Stimulated activated CD4-positive, alpha-beta T cell treated with anti-CD3 and anti-CD28 coated beads, Interleukin-12 subunit alpha, Interleukin-12 subunit beta, amount 100 ng/mL, for 24 hours (primary cell): ENCODE measurements at regions not wholly inside any gene's neighbourhood (a gene's known extent, or its start where the extent isn't known, plus 50 kb on each side); places are given as distances from the start of the nearest gene placed in this dataset.

ENCODE experiments used
- DNase-seq, 2 experiments: peaks; one replicate each; pipeline ENCODE4 v3.0.0-alpha.2; 2020; ENCODE audit warnings: low read depth in 2 of 2

DNA sequence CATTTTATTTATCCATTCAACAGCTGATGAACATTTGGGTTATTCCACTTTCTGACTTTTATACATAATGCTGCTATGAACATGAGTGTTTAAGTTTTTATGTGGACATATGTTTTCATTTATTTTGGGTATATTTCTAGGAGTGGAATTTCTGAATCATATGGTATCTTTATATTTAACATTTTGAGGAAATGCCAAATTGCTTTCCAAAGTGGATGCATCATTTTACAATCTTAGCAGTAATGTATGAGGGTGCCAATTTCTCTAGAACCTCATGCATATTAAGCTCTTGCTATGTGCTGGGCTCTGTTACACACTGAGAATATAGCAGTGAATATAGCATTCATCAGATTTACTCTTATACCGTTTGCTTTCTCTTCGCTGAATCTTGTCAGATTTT lies 983.7 kb downstream of the STIM2 start:
- DNase-seq: no peak

DNA sequence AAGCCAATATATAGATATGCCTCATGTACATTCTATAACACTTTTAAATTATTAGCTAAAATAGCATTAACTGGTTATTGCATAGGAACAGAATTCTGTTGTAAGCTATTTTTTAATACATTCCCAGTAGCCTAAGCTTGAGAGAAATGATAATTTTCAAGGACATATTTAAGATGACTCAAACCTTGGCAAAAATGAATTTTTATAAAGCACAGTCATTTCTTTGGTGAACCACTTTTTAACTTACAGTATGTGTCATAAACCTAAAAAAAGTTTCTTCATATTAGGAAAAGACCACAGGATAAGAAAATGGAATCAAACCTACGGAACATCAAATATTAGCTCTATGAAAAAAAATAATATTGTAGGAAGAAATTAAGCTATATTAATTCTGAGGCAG lies 986.3 kb downstream of the STIM2 start:
- DNase-seq: no peak

DNA sequence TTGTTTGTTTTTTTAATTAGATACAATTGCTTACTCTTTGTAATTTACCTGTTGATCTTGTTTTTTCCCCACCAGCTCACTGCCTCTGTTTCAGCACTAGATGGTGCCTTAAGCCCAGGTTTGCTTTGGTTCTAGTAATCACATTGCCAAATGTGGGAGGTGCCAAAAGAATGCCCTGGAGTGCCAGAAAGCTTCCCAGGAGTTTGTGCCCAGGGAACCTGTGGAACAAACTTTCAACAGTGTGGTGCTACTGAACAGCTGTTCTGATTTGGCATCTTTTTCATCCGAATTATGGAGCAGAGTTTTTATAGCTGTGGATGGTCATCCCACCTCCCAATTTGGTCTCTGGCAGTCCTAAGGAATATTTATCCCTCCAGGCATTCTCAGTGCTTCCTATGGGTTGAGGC lies 1000.7 kb downstream of the STIM2 start:
- no peak for DNase-seq

DNA sequence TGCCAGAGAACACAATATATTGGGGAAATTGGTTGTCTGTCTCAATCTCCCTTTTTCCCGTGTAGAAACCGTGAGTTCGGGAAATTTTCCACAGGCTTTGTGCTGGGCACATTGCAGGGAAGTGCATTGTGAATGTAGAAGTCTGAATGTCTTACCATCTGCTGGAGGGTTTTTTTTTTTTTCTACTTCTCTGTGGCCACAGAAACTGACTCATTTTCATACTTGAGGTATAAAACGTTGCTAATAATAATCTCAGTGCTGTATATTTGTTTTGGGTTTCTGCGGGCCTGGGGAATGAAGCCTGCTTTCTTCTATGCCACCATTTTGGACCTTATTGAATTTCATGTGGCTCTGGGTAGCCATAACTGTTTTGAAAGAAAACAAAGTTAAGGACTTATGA lies 1001.2 kb downstream of the STIM2 start:
- DNase-seq: no peak

DNA sequence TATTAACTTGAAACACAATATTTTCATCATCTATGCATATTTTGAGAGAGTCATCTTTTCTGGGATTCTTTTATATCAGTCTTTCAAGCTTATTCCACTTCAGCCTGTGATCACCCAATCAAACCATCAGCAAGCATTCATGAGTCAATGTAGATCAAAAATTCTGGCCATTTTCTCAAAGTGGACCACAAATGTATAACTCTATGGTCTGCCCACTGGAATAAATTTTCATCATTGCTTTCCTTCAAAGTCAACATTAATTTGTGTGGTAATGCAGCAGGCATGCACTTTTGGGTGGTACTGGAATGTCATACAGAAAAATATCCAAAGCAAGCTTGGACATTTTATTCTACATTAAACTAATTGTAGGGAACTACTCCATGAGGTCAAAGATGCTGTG lies 1013.0 kb downstream of the STIM2 start:
- DNase-seq: no peak

DNA sequence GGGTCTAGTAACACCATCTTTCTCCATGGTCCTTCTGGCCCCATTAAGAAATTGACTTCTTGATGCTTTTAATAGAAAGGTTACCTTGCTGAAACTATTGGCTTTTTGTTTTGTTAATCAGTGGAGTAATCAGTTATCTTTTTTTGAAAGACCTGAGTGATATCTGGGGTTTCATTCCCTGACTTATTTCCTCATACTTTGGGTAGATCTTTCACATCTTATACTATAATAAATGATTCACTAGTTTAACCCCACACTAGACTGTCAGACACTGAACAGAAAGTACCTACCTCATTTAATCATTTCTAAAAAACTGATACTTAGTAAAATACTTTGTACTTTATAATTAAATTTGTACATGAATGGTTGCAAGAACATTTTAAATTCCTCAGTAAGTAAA lies 1021.1 kb downstream of the STIM2 start:
- DNase-seq: no peak

DNA sequence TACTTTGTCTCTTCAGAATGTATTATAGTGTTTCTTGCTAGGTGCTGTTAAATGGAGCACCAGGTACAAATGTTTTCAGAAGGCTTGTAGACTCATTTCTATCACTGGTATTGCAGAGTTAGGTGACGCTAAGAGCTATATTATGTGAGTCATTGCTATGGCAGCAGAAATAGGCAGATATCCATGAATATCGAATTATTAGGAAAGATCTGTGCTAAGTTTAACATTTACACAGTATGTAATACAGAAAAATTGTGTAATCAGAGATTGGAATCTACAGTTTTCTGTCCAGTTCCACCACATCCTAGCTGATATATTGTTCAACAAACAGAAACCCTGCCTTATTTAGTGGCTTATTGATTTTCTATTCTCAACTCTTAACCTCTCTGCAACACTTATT lies 1025.5 kb downstream of the STIM2 start:
- DNase-seq: no peak

DNA sequence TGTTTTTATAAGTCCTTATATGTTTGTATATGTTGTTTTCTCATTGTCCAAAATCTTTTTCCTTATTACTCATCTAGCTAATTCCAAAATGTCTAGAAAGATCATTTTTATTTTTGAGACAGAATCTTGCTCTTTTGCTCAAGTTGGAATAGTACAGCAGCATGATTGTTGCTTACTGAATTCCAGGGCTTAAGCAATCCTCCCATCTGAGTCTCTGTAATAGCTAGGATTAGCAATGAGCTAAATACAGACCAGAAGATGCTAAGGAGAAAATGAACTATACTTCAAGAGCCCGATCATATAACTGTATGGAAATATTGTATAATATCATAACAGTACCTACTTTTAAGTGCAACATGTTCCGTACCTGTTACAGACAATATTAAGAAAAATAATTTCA lies 1027.0 kb downstream of the STIM2 start:
- no peak for DNase-seq

DNA sequence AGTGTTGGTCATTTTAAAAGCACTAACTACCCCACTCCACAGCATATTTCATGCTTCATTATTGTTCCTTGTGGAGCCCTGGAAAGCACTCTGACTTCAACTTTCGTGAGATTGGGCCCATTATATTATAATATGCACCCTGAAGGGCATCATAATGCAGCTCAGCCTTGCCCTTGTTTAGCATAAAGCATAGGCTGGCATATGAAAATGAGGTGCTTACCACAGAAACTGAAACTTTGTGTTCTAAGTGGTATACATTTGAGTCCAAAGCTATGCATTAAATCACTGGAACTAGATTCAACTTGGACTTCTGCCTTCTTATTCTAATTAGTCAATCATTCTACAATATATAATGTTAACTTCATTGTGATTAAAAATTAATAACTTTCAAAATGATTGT lies 1027.9 kb downstream of the STIM2 start:
- DNase-seq: no peak

DNA sequence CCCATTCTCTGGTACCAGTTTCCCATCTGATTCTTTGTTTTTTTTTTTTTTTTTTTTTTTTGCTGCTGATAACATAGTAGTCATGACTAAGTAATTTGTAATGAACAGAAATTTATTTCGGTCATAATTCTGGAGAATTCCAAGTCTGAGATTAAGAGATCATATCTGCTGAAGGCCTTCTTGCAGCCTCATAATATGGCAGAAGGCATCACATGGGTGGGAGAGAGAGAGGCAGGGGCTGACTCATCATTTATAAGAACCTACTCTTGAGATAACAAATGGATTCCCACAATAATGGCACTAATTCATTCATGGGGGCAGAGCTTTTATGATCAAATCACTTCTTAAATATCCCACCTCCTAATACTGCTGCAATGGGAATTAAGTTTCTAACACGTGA lies 1034.3 kb downstream of the STIM2 start:
- DNase-seq: no peak

DNA sequence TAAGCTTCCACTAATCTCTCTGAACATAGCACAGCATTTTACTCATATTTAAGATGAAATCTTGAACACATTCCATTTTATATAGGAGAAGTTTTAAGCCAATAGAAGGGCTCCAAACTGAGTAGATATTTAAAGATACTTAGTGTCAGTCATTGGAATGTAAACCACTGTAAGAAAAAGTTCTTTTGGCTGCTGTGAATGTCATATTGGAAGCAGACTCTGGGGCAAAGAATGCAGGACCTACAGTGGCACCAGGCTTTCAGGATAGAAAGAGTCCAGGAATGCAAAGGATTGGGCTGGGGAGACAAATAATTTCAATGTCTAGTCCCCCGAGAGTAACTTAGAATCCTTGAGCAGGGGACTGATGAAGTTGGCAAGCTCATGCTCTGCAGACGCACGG lies 1047.7 kb downstream of the STIM2 start:
- no peak for DNase-seq

DNA sequence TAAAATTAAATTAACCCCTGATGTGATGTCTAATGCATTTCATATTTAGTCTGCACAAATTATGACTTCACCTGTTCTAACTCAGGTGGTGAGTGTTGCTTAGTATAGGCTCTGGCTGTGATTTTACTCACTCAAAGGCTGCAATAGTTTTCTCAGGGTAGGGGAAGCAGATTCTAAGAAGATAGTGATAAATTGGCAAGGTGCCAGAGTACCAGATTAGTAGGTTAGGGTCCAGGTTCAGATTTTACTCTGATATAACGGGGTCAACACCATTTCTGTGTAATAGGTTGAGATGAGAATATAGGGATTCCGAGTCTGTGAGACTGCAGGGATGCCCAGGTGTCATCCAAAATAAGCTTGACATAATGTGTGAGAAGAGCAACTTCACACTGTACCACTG lies 1049.6 kb downstream of the STIM2 start:
- no peak for DNase-seq

DNA sequence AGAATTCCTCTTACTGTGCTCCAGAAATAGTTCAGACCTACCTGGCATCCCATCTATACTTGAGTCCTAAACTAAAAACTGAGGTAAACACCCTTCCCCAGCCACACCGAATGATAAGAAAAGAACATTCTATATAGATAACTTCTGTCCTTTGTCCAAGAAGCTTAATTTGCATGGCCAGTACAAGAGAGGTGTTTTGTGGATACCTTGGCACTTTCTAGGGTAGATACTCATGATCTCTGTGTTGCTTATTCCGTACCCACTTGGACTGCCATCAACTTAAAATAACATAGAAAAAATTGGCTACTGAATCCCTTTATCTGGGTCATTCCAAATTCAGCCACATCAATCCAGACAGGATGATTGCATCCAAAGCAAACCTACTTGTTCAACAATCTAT lies 1050.4 kb downstream of the STIM2 start:
- DNase-seq: no peak

DNA sequence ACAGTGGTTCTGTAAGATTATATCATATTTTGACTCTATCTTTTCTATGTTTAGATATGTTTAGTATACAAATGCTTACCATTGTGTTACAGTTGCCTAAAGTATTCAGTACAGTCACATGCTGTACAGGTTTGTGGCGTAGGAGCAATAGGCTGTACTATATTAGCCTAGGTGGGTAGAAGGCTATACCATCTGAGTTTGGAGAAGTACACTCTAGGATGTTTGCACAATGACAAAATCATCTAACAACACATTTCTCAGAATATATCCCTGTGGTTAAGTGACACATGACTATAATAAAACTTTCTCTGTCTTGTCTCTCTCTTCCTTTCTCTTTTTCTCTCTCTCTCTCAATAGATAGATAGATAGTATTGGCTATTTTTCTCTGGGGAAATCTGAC lies 1053.1 kb downstream of the STIM2 start:
- DNase-seq: no peak

DNA sequence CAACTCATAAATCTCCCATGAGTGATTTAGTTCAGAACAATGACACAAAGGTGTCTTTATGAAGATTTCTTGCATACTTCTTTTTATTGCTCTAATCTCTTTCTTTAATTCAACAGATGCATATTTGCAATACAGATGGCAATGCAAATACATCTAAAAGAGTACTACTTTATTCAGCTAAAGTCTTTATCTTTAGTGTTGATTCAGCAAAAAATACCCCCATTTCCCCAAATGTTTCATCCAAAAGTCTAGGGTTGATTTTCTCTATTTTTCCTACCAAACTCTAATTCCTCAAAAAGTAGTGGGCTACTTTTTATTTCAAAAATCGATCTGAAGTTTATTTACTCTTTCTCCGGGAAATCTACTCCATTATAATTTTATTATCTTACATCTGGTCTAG lies 1055.2 kb downstream of the STIM2 start:
- DNase-seq: no peak

DNA sequence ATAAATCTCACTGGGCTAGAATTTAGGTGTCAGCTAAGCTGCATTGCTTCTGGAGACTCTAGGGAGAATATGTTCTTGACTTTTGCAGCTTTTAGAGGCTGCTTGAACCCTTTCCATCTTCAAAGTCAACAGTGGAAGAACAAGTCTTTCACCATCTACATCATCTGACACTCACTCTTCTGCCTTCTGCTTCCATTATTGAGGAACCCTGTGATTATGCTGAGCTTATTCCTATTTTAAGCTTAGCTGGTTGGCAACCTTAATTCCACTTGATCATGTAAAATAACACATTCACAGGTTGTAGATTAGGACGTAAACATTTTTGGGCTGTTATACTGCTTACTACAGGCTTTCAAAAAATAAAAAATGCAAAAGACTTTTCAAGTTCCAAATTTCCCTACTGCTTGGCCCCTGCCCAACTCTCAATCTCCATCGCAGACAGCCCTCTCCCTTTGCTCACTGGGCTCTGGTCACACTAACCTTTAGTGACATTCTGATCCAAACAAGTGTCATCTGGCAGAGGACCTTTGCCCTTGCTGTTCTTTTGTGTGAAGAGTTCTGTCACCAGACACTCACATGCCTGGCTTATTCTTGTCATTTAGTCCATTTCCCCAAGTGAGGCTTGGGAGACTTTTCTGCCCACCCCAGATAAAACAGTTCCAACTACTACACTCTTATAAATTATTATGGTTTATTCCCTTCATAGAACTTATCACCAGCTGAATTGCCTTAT lies 1056.0 kb downstream of the STIM2 start:
- no peak for DNase-seq

DNA sequence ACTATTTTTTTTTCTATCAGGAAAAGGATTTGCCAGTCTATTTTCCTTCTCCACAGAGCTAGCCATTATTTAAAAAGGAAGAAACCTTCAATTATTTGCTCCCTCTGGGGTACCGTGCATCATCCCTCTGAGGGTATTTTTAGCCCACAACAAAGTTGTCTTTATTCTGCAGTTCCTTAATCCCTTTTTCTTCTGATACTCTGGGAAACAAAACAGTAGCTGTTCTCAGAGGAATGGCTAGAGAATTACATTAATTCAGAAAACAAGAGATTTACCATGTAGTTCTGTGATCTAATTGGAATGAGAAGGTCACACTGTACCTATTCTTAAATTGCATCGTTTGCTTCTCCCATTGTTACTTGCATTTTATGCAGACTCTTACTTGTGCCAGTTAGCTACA lies 1056.7 kb downstream of the STIM2 start:
- no peak for DNase-seq

DNA sequence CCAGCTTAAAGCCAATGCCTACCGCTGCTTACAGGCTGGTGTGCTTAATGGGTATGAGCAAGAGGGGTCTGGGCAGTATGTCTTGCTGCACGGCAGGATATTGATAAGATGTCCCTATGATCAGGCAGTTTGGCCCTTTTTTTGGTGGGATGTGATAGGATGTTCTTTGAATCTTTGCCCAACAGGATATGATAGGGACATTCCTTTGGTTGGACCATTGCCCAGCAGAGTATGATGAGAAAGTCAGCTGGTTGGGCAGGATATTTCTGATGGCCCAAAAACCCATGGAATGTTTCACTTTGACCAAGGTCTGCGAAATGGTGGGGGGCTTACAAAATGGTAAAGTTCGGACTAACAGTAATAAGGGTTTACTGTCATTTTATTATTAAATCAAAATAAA lies 1060.6 kb downstream of the STIM2 start:
- no peak for DNase-seq

DNA sequence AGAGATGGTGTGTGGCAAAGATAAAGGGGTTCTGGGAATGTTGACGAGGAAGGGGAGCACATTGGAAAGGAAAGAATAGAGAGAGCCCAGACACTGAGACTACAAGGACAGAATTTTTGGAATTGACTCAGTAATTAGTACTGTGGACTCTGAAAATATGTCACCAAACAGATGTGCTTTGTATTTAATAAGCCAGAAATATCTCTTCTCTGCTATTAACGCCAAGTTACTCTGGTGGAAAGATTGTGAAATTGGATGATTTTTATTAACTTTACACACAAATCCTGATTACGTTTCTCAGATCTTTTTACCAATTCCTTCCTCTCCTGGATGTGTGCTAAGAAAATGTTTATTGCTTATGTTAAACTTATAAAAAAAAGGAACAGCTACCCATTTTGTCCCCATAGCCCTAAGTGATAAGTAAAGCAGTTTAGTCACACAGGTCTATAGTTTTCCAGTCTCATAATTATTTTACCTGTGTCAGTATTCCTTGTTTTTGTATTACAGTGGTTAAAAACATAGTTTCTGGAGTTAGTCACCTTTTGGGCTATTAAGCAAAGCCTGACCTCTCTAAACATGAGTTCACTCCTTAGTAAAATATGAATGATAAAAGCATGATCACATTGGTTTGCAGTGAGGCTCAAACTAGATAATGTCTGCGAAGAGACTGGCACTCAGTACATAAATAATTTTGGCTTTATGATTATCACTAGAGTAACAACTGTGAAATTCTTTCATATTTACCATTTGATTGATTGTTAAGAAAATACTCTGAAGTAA lies 1068.3 kb downstream of the STIM2 start:
- DNase-seq: no peak

DNA sequence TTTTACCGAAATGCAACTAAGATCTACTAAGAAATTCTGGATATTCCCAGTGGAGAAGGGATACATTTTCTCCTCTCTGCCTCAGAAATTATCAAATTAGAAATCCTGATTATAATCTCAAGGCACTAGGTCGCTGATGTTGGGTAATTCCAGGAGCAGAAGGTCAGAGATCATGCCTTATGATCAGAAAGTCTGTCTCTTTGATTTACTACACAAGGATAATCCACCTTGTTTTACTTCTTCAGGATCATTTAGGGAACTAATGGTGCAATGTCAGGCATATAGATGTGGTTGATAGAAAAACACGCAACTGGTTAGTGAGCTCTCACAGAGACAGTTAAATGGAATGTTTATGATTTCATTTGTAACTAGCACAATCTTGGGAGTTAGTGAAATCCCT lies 1069.7 kb downstream of the STIM2 start:
- DNase-seq: no peak

DNA sequence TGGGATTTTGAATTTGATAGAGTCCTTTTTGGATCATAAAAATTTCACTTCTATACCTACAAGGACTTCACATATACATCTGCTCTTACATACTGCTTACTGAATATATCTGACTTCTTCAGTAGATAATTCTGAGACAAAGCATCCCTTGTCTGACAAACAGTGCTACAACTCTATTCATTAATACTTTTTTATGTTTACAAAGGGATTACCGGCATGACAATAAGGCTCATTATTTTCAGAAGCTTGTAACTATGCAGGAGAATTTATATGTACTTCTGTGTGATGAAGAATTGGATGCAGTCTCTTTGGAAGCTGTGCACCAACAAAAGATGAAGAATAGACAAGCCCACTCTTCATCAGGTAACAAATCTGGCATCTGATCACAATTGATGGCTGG lies 1070.3 kb downstream of the STIM2 start:
- no peak for DNase-seq

DNA sequence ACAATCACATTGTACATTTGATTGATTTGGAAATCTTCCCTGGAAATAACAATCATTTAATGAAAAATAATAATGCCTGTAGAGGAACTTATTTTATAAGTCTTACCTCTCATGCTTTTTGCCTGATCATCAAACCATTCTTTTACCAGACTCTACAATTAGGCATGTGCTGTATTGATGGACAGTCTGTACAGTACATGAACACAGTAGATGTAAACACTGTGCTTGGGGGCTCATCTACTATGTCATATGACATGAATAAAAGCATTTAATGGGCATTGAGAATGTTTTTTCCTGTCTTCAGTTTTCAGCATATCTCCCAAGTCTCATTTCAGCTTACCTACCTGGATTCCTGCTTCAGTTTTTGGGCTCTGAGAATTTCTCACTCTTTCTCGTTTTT lies 1070.9 kb downstream of the STIM2 start:
- DNase-seq: no peak

DNA sequence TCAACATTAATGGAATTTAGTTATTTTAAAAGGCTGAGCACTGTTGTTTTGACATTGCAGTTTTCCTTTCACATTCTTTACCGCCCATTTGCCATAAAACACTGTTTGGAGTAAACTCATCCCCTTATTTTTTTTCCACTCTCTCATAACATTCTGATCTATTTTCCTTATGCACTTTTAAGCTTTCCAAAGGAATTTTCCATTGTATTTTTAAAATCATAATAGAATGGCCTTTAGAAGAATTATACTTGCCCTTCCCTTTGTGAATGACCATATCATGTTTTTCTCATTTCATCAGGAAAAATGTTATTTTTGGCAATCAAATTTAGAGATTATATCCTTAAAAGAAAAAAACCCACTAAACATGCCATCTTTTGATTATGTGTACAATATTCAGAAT lies 1074.2 kb downstream of the STIM2 start:
- DNase-seq: no peak

DNA sequence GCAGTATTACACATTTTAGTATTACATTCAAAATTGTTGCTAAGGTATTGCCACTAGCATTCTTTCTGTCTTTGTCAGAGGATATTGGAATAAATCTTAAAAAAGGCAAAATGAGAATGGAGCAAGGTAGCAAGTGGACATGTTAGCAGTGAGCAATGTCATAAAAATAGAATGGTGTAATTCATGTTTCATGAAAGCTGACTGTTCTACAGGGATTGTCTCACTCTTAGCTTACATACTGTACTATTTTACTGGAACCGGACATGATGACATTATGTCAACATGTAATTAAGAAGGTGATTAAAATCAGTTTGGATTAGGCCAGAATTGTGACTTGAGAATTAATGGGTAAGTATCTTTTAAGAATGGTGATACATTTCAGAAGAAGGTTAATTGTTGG lies 1086.2 kb downstream of the STIM2 start:
- DNase-seq: no peak
